GM04504 (cell line): ENCODE measurements at regions not wholly inside any gene's neighbourhood (a gene's known extent, or its start where the extent isn't known, plus 50 kb on each side); places are given as distances from the start of the nearest gene placed in this dataset.
"Not testable (repeated sequence)": the region's sequence is repeated elsewhere in the genome, so short reads cannot be mapped to it uniquely, and the experiment has no call there.

Experiments used
- DNase-seq: peaks from one replicate; pipeline ENCODE4 v3.0.0-alpha.2; 2012; ENCODE audit warnings: low read depth

DNA sequence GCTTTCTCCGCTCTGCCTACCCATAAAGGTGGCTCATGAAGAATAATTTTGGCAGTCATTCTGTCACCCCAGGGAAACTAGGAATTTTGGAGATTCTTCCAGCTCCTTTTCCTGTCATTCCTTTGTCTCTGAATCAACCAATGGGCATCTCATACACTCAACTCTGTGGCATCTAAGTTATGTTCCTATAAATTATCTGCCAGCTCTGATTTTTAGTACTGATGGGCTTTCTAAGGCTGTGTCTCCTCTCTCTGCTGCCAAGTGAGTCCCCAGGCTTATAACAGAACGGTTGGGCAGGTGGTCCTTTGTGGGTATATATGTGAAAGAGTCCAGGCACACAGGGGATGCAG is 226.8 kb downstream of the NMUR2 start:
- no peak for DNase-seq

DNA sequence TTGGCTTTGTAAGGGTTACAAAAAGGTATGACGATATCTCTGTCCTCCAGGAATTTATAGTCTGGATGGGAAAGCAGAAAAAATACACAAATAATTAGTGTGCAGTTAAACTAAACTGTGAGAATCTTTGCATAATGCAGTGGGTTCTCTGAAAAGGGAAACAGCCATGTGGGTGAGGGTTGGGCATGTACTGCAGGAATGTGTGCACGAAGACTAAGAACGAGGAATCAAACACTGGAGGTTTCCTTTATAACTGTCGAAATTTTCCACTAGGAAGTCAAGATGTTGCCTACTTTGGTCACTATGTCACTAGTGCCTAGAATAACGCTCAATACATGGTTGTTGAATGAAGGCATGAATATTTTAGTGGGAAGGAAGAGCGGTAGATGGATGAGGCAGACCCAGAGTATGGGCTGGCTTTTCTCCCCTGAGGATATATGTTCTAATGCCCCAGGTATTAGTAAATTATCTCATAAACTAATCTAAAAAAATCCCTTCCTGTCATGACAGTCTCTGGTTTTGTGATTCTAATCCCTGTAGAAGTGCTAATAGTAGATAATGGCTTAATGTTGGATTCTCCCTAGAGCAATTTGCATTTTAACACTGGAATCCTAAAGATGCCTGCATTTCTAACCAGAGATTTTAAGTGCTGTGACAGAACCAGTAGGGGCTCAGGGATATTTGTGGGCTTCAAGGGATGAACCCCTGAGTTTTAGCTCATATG is 227.3 kb downstream of the NMUR2 start:
- DNase-seq = no peak

GRCh38 chr5:152171888-152172287 is 233.2 kb downstream of the NMUR2 start:
- DNase-seq = no peak

DNA sequence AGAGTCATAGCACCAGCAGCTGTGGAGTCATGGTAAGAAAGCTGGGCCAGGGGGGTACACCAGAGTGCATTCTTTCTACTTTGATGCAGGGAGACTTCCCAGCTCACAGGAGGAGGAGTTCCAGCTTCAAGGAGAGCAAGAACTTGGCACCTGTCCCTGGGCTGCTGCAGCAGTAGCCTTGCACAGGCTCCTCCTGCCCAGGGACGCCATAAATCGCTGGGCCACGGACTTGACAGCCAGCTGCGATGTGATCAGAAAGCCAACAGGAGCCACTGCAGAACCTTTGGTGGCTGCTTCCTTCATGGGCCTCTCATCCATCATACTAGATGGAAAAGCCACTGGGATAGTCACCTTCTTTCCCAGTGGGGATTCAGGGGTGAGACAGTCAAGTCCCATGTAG is 234.7 kb downstream of the NMUR2 start:
- DNase-seq = no peak

- DNase-seq = no peak
Measured at GRCh38 chr5:152164860-152165259, 240.2 kb upstream of the GLRA1 start.

- not testable (repeated sequence) for DNase-seq
Measured at GRCh38 chr5:152159894-152160293, 235.2 kb upstream of the GLRA1 start.

DNA sequence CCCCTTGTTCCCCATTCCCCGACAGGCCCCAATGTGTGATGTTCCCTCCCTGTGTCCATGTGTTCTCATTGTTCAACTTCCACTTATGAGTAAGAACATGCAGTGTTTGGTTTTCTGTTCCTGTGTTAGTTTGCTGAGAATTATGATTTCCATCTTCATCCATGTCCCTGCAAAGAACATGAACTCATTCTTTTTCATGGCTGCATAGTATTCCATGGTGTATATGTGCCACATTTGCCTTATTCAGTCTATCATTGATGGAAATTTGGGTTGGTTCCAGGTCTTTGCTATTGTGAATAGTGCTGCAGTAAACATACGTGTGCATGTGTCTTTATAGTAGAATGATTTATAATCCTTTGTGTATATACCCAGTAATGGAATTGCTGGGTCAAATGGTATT is 229.8 kb upstream of the GLRA1 start:
- not testable (repeated sequence) for DNase-seq

DNA sequence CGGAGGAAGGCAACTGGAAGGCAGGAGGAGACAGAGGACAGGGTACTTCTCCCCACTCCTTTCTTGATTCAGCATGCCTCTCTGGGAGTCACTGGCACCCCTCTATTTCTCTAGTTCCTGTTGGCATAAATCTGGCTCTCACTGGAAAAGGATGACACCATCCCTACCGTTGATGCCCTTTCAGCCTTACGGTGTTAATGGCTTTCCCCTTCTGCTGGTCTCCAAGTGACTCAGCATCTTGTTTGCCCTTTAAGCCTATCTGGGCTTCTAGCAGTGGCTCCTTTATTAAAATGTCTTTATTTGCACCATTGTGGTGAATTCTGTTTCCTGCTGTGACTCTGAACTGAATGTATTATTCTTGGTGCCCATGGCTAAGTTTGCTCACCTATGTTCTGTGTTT is 227.3 kb upstream of the GLRA1 start:
- DNase-seq = no peak

- no peak for DNase-seq
Measured at GRCh38 chr5:152151113-152151512, 226.5 kb upstream of the GLRA1 start.

GRCh38 chr5:152147286-152147685 is 222.6 kb upstream of the GLRA1 start:
- no peak for DNase-seq

GRCh38 chr5:152146566-152146965 is 221.9 kb upstream of the GLRA1 start:
- DNase-seq = no peak

DNA sequence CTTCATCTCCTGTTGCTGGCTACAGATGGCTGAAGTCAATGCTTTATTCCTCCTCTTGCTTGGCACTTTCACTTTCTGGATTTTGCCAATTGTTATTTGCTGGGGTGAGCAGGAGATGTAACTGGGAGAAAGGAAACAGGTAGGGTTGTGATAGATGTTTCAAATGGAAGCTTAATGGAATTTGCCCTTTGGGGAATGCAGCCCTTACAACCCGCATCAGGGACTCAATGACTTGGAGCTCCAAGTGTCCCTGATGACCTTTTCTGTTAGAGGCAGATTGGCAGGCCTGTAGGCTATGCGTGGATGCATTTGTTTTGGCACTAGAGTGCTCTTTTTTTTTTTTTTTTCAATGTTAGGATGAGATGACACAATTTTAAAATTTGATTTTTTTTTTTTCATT is 219.9 kb upstream of the GLRA1 start:
- DNase-seq = no peak

GRCh38 chr5:152144030-152144429 is 219.4 kb upstream of the GLRA1 start:
- DNase-seq = no peak

GRCh38 chr5:152142840-152143469 is 218.3 kb upstream of the GLRA1 start:
- peak; percentile 11 for DNase-seq

GRCh38 chr5:152140347-152140746 is 215.7 kb upstream of the GLRA1 start:
- DNase-seq = no peak

GRCh38 chr5:152137063-152137462 is 212.4 kb upstream of the GLRA1 start:
- no peak for DNase-seq

DNA sequence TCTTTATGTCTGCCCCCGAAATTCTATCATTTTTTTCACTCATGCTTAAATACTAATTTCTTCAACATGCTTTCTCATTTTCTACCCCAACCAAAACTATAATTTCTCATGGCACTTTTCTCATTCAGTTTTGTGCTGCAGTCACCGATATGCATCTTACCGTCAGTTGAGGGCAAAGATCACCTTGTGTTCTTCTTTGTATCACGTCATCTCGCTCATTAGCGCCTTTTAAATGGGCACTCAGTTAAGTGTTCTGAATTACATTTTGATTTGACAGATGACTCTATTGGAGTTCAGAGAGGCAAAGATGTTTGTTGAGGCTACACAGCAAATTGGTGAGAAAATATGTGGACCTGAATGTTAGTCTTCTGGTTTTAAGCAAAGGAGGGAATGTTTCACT is 211.7 kb upstream of the GLRA1 start:
- DNase-seq = no peak

- DNase-seq = no peak
Measured at GRCh38 chr5:152135827-152136226, 211.2 kb upstream of the GLRA1 start.

DNA sequence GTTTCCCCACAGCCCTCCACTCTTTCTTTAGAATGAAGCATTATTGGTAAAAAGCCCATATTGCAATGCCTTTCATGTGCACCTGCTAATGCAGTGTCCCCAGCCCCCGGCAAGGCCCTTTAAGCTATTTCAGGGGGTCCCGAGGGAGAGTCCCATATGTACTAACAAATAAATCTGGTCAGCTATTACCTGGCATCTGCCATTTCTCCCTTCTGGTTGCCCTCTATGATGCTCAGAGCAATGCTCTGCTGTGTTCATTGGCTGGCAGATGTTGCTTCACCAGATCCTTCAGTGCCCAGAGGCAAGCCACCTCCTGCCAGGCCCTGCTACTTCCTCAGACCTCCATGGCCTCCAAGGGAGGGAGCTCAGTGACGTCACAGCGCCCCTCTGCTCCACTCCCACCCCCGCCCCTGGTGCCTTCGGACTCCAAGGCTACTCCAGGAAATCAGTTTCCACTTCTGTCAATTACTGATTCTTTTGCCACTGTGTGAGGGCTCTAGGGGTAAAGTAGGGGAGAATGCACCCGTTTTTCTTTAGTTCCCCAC is 201.1 kb upstream of the GLRA1 start:
- DNase-seq = no peak

- DNase-seq = no peak
Measured at GRCh38 chr5:152124409-152125041, 199.9 kb upstream of the GLRA1 start.

GRCh38 chr5:152118676-152119470 is 194.2 kb upstream of the GLRA1 start:
- DNase-seq = no peak

DNA sequence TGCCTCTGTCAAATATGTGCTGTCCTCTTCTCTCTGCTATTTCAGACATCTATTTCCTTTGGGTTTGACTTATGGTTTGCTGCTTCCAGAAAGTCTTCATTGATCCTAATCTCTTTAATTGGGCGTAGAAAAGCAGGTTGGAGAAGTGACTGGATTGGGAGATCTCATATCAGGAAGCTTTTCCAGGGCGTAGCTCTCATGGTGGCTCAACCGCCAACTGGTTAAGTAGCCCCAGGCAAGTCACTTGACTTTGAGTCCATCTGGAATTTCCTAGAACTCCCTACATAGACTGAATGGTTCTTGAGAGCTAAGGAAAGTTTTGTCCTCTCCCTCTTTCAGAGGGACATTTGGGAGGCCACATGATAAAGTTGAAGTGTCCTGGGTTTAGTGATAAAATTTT is 192.3 kb upstream of the GLRA1 start:
- DNase-seq = no peak

DNA sequence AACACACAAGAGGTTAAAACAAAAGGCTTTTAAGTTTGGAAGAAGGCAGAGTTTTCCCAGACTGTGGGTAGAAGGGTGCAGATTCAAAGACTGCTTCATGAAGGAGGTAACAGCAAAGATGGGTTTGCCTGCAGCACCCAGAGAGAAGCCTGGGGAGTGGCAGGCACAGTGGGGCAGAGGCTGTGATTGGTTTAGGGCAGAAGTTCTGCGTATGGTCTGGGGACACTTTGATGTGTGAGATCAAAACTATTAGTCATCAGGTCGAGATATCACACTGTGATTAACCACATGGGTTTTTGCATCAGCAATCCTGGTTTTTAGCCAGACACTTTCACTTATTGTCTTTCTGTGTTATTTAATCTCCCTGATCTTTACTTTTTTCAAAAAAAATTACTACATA is 188.8 kb upstream of the GLRA1 start:
- no peak for DNase-seq
